Stomach (tissue), 4 donors: ENCODE measurements at regions not wholly inside any gene's neighbourhood (a gene's known extent, or its start where the extent isn't known, plus 50 kb on each side); places are given as distances from the start of the nearest gene placed in this dataset.

ENCODE experiments used
- POLR2A ChIP-seq, 4 donors: fragments of 450-650 bp; IDR thresholded peaks; one replicate each; pipeline ENCODE4 v1.6.1; 2016; ENCODE audit warnings: antibody characterized with exemption in 4 of 4, control low read depth in 2 of 4, mild to moderate bottlenecking in 1 of 4, moderate library complexity in 1 of 4
- POLR2AphosphoS5 ChIP-seq, 3 donors: sonication (generic); formaldehyde crosslinking; IDR thresholded peaks; one replicate each; pipeline ENCODE4 v1.6.1; 2016; ENCODE audit warnings: antibody characterized with exemption in 3 of 3

GRCh38 chr2:129620411-129620810, 359.1 kb upstream of the RAB6C start:
- TF ChIP-seq POLR2AphosphoS5 (IDR thresholded peaks at IDR 0.05) (no peak), POLR2A (IDR thresholded peaks at IDR 0.05) (no peak)
